ENCODE measurements at regions not wholly inside any gene's neighbourhood (a gene's known extent, or its start where the extent isn't known, plus 50 kb on each side); places are given as distances from the start of the nearest gene placed in this dataset.
"Not testable (repeated sequence)": the region's sequence is repeated elsewhere in the genome, so short reads cannot be mapped to it uniquely, and the experiment has no call there.

DNA sequence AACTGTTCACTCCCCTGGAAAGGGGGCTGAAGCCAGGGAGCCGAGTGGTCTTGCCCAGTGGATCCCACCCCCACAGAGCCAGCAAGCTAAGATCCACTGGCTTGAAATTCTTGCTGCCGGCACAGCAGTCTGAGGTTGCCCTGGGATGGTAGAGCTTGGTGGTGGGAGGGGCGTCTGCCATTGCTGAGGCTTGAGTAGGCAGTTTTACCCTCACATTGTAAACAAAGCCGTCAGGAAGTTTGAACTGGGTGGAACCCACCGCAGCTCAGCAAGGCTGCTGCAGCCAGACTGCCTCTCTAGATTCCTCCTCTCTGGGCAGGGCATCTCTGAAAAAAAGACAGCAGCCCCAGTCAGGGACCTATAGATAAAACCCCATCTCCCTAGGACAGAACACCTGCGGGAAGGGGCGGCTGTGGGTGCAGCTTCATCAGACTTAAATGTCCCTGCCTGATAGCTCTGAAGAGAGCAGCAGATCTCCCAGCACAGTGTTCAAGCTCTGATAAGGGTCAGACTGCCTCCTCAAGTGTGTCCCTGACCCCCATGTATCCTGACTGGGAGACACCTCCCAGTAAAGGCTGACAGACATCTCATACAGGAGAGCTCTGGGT is 140.0 kb upstream of the C1GALT1 start:
- not testable (repeated sequence) for TF ChIP-seq CTCF (tag by site-specific recombination; IDR thresholded peaks at IDR 0.05); REPIN1 (tag by site-specific recombination; IDR thresholded peaks at IDR 0.05; ENCODE audit: low read depth); KLF9 (tag by site-specific recombination; IDR thresholded peaks at IDR 0.05; ENCODE audit: low read depth); ZSCAN23 (tag by site-specific recombination; IDR thresholded peaks at IDR 0.05); ZNF140 (tag by site-specific recombination; IDR thresholded peaks at IDR 0.05); GLI4 (tag by site-specific recombination; IDR thresholded peaks at IDR 0.05); ZNF561 (tag by site-specific recombination; IDR thresholded peaks at IDR 0.05; ENCODE audit: borderline replicate concordance); BCL11A (tag by site-specific recombination; IDR thresholded peaks at IDR 0.05; ENCODE audit: low read depth); ZBTB49 (tag by site-specific recombination; IDR thresholded peaks at IDR 0.05; ENCODE audit: low read depth)
- TF ChIP-seq, protein P1, sequence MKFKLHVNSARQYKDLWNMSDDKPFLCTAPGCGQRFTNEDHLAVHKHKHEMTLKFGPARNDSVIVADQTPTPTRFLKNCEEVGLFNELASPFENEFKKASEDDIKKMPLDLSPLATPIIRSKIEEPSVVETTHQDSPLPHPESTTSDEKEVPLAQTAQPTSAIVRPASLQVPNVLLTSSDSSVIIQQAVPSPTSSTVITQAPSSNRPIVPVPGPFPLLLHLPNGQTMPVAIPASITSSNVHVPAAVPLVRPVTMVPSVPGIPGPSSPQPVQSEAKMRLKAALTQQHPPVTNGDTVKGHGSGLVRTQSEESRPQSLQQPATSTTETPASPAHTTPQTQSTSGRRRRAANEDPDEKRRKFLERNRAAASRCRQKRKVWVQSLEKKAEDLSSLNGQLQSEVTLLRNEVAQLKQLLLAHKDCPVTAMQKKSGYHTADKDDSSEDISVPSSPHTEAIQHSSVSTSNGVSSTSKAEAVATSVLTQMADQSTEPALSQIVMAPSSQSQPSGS (tag by site-specific recombination; IDR thresholded peaks at IDR 0.05; ENCODE audit: low read depth) = not testable (repeated sequence)
- TF ChIP-seq, protein P2, sequence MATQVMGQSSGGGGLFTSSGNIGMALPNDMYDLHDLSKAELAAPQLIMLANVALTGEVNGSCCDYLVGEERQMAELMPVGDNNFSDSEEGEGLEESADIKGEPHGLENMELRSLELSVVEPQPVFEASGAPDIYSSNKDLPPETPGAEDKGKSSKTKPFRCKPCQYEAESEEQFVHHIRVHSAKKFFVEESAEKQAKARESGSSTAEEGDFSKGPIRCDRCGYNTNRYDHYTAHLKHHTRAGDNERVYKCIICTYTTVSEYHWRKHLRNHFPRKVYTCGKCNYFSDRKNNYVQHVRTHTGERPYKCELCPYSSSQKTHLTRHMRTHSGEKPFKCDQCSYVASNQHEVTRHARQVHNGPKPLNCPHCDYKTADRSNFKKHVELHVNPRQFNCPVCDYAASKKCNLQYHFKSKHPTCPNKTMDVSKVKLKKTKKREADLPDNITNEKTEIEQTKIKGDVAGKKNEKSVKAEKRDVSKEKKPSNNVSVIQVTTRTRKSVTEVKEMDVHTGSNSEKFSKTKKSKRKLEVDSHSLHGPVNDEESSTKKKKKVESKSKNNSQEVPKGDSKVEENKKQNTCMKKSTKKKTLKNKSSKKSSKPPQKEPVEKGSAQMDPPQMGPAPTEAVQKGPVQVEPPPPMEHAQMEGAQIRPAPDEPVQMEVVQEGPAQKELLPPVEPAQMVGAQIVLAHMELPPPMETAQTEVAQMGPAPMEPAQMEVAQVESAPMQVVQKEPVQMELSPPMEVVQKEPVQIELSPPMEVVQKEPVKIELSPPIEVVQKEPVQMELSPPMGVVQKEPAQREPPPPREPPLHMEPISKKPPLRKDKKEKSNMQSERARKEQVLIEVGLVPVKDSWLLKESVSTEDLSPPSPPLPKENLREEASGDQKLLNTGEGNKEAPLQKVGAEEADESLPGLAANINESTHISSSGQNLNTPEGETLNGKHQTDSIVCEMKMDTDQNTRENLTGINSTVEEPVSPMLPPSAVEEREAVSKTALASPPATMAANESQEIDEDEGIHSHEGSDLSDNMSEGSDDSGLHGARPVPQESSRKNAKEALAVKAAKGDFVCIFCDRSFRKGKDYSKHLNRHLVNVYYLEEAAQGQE (tag by site-specific recombination; IDR thresholded peaks at IDR 0.05) = not testable (repeated sequence)
